Kidney epithelial cell (primary cell): ENCODE measurements at regions not wholly inside any gene's neighbourhood (a gene's known extent, or its start where the extent isn't known, plus 50 kb on each side); places are given as distances from the start of the nearest gene placed in this dataset.
"Not testable (repeated sequence)": the region's sequence is repeated elsewhere in the genome, so short reads cannot be mapped to it uniquely, and the experiment has no call there.

Experiments
- DNase-seq: peaks from one replicate; pipeline ENCODE4 v3.0.0-alpha.2; 2010; ENCODE audit warnings: low read depth
- H3K27me3 ChIP-seq: 2 replicates; pipeline ENCODE4 v1.6.0; 2011; ENCODE audit warnings: low read length; ENCODE audit not compliant: control insufficient read depth, insufficient read depth
- H3K36me3 ChIP-seq: 2 replicates; pipeline ENCODE4 v1.5.1; 2011; ENCODE audit warnings: low read length; ENCODE audit not compliant: control insufficient read depth, insufficient read depth
- H3K4me3 ChIP-seq: 2 replicates; pipeline ENCODE4 v1.5.1; 2011; ENCODE audit warnings: low read depth, mild to moderate bottlenecking, control low read depth, low read length
- TF ChIP-seq, protein P1 (sequence below): IDR thresholded peaks from 2 replicates; pipeline ENCODE4 v1.5.1; 2011; ENCODE audit warnings: mild to moderate bottlenecking, moderate library complexity, low read length, control low read depth, inconsistent platforms; ENCODE audit not compliant: insufficient read depth, poor library complexity, severe bottlenecking

DNA sequence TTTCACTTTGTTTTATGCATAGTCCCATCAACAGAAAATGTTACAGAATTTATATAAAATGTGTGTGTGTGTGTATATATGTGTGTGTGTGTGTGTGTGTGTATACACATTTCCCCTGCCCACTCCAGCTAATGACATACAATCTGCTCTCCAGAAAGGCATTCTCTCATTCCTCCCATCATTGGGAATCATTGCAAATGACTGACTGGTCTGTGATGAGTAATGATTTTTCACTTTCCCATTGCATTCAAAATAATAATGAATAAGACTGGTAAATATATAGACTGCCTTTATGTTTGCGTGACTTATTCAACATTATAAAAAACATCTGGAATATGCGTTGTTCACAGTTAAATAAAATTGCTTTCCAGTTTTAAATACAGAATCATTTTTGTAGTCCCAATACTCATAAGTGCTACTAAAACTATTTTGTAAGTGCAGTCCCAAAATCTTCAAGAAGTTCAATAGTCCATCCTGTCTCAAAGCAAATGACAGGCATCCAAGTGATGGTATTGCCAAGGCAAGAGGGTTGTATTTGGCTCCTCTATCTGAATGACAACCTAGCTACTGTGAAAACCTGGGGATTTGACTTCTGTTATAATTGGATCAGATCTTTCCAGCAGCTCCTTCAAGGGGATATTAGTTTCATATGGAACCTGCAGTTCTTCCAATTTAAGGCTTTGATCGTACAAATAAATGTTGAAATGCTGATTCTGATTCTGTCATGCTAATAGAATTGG, 150.9 kb downstream of the POLR1F start:
- no peaks in the 10 kb centered on the region for H3K27me3 ChIP-seq
- no peak for DNase-seq
- TF ChIP-seq, protein P1, sequence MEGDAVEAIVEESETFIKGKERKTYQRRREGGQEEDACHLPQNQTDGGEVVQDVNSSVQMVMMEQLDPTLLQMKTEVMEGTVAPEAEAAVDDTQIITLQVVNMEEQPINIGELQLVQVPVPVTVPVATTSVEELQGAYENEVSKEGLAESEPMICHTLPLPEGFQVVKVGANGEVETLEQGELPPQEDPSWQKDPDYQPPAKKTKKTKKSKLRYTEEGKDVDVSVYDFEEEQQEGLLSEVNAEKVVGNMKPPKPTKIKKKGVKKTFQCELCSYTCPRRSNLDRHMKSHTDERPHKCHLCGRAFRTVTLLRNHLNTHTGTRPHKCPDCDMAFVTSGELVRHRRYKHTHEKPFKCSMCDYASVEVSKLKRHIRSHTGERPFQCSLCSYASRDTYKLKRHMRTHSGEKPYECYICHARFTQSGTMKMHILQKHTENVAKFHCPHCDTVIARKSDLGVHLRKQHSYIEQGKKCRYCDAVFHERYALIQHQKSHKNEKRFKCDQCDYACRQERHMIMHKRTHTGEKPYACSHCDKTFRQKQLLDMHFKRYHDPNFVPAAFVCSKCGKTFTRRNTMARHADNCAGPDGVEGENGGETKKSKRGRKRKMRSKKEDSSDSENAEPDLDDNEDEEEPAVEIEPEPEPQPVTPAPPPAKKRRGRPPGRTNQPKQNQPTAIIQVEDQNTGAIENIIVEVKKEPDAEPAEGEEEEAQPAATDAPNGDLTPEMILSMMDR = no peak
- H3K36me3 ChIP-seq = no peaks in the 10 kb centered on the region
- no peak overlapping the region for H3K4me3 ChIP-seq

GRCh38 chr7:19554581-19554980, 154.3 kb downstream of the POLR1F start:
- TF ChIP-seq, protein P1 = no peak
- Histone ChIP-seq H3K36me3 (no peaks in the 10 kb centered on the region), H3K4me3 (no peak overlapping the region), H3K27me3 (no peaks in the 10 kb centered on the region)
- DNase-seq = no peak

DNA sequence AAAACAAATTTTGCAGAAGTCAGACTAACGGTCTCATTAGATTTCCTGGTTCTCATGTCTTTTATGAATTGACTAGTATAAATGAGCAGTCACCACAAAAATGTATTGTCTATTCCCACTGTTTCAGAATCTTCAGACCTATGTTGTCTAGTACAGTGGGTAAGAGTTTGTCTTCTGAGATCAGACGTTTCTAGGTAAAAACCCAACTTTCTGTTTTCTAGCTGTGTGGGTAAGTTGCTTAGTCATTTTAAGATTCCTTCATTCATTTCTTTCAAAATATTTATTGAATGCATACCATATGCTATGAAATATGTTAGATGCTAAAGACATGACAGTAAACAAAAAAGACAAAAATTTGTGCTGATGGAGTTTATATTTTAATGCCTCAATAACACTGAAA, 156.3 kb downstream of the POLR1F start:
- Histone ChIP-seq H3K4me3 (no peak overlapping the region), H3K36me3 (no peaks in the 10 kb centered on the region), H3K27me3 (no peaks in the 10 kb centered on the region)
- TF ChIP-seq, protein P1 = no peak
- DNase-seq = no peak

GRCh38 chr7:19549246-19549645, 159.6 kb downstream of the POLR1F start:
- not testable (repeated sequence) for H3K36me3 ChIP-seq, H3K27me3 ChIP-seq, DNase-seq

DNA sequence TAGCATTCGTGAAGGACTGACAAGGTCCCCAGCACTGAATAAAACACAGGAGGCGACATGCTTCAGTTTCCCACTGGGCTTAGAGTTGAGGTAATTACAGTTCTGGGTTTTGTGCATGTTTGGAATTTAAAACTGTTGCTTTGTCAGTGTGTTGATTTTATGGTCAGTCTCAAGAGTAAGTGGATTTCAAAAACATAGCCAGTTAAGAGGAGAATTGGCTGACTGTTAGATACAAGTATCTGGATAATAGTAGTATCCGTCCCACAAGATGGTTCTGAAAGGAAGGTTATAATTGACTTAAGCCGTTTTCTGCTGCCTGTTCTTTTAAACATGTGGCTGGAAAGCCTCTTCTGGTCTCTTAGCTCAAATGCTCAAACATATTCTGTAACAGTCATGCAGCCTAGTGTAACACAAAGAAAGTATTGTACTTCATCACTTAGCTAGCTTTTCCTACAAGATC, 170.9 kb downstream of the POLR1F start:
- DNase-seq = no peak
- TF ChIP-seq, protein P1 = no peak
- Histone ChIP-seq H3K4me3 (no peak overlapping the region), H3K36me3 (no peaks in the 10 kb centered on the region), H3K27me3 (no peaks in the 10 kb centered on the region)

More at GRCh38 chr7:19549246-19549645, 159.6 kb downstream of the POLR1F start:
- H3K4me3 ChIP-seq = not testable (repeated sequence)

DNA sequence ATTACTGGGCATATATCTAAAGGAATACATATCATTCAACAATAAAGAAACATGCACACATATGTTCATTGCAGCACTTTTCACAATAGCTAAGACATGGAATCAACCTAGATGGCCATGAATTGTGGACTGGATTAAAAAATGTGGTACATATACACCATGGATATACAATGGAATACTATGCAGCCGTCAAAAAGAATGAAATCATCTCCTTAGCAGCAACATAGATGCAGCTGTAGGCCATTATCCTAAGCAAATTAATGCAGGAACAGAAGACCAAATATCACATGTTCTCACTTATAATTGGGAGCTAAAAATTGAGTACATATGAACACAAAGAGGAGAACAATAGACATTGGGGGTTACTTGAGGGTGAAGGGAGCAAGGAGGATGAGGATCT, 175.6 kb downstream of the POLR1F start:
- DNase-seq = no peak
- no peaks in the 10 kb centered on the region for H3K36me3 ChIP-seq
- TF ChIP-seq, protein P1 = no peak
- no peaks in the 10 kb centered on the region for H3K27me3 ChIP-seq
- H3K4me3 ChIP-seq = no peak overlapping the region
